GM13976 (cell line): ENCODE measurements at regions not wholly inside any gene's neighbourhood (a gene's known extent, or its start where the extent isn't known, plus 50 kb on each side); places are given as distances from the start of the nearest gene placed in this dataset.

Experiments
- DNase-seq: peaks from one replicate; pipeline ENCODE4 v3.0.0; 2012; ENCODE audit warnings: low spot score
- CTCF ChIP-seq: IDR thresholded peaks from 2 replicates; pipeline ENCODE4 v1.5.1; 2012; ENCODE audit warnings: borderline replicate concordance, mild to moderate bottlenecking; ENCODE audit not compliant: insufficient read depth; ENCODE audit errors: extremely low read depth, missing control alignments, control extremely low read depth
- in situ Hi-C: fragments of 300-500 bp; cut with MboI; formaldehyde crosslinking; loops from one replicate; pipeline ENCODE4 v1.12.0; 2022; ENCODE audit warnings: low sequenced_read_pairs, mixed read lengths, inconsistent platforms; ENCODE audit not compliant: unreplicated experiment

DNA sequence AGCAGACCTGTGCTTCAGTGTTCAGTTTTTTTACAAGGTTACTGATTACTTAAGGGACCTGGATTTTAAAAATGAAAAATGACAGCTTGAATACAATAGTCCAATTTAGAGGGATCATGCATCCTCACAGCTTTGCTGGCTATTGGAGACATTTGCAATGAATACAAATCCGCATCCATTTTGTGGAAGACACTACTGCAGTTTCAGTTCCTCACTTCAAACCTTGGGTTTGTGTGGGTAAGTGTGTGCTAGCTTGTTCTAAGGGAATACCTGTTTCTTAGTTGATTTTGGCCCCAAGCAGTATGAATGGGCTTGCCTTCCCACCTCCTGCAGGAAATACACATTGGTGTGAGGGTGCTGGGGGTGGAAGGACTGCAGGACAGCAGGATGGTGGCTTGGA lies 222.4 kb downstream of the OLFM4 start:
- DNase-seq: no peak
- in situ Hi-C loops: loop anchor here (25.0 kb wide), 1 partner anchor 511 kb away; no protein-coding TSS in a partner anchor
- no peak for TF ChIP-seq CTCF

- in situ Hi-C loops: loop anchor here (25.0 kb wide), 1 partner anchor 508 kb away; no protein-coding TSS in a partner anchor
- no peak for DNase-seq
- no peak for TF ChIP-seq CTCF
Measured at GRCh38 chr13:53254500-53254899, 225.9 kb downstream of the OLFM4 start.

- in situ Hi-C loops: loop anchor here (25.0 kb wide), 1 partner anchor 507 kb away; no protein-coding TSS in a partner anchor
- no peak for DNase-seq
- TF ChIP-seq CTCF: no peak
Measured at GRCh38 chr13:53255795-53256194, 227.2 kb downstream of the OLFM4 start.

DNA sequence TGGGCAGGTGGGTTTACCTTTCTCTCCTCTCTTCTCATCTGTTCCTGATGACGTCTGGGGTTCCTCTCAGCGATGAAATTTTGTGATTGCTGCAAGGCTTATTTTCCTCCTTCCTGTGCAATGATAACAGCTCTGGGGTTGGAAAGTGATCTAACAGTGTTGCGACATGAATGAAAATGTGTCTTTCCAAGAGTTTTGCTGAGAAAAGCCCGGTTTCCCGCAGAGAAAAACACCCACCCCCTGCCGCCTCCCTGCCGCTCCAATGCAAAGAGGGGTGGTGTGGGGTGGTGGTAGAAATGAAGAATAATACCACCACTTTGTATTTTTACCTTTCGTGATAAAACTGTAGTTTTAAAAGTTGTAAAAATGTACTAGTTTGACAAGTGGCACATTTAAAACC lies 232.0 kb downstream of the OLFM4 start:
- no peak for DNase-seq
- no peak for TF ChIP-seq CTCF
- in situ Hi-C loops: loop anchor here (25.0 kb wide), 1 partner anchor 502 kb away; no protein-coding TSS in a partner anchor

GRCh38 chr13:53264751-53265385 lies 236.3 kb downstream of the OLFM4 start:
- in situ Hi-C loops: loop anchor here (25.0 kb wide), 1 partner anchor 497 kb away; no protein-coding TSS in a partner anchor
- TF ChIP-seq CTCF: no peak
- no peak for DNase-seq

- no peak for TF ChIP-seq CTCF
- in situ Hi-C loops: loop anchor here (25.0 kb wide), 1 partner anchor 496 kb away; no protein-coding TSS in a partner anchor
- no peak for DNase-seq
Measured at GRCh38 chr13:53266757-53267156, 238.1 kb downstream of the OLFM4 start.
